ENCODE measurements at regions not wholly inside any gene's neighbourhood (a gene's known extent, or its start where the extent isn't known, plus 50 kb on each side); places are given as distances from the start of the nearest gene placed in this dataset.

DNA sequence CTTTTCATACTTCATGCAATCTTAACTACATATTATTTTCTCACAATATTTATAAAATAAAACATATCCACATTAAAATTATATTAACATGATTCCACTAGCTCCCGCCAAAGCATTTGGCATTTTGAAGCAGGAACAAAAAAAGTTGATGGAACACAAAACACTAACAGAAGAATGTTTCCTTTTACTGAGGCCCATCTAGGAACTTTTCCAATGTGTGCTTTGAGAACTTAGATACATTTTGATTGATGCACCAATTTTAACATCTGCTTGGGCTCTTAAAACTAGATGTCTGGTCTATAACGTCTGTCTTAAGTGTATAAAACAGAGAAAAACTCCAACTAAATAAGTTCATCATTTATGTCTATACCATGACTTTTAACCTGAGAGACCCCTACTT is 1214.8 kb downstream of the SORCS1 start:
- no peaks in the 10 kb centered on the region for H3K4me1 Mint-ChIP-seq
- H3K27ac Mint-ChIP-seq = no peak overlapping the region
- H3K27me3 Mint-ChIP-seq = no peaks in the 10 kb centered on the region
- H3K36me3 Mint-ChIP-seq = no peaks in the 10 kb centered on the region
- H3K9me3 Mint-ChIP-seq = no peaks in the 10 kb centered on the region
- H3K4me3 Mint-ChIP-seq = no peak overlapping the region

DNA sequence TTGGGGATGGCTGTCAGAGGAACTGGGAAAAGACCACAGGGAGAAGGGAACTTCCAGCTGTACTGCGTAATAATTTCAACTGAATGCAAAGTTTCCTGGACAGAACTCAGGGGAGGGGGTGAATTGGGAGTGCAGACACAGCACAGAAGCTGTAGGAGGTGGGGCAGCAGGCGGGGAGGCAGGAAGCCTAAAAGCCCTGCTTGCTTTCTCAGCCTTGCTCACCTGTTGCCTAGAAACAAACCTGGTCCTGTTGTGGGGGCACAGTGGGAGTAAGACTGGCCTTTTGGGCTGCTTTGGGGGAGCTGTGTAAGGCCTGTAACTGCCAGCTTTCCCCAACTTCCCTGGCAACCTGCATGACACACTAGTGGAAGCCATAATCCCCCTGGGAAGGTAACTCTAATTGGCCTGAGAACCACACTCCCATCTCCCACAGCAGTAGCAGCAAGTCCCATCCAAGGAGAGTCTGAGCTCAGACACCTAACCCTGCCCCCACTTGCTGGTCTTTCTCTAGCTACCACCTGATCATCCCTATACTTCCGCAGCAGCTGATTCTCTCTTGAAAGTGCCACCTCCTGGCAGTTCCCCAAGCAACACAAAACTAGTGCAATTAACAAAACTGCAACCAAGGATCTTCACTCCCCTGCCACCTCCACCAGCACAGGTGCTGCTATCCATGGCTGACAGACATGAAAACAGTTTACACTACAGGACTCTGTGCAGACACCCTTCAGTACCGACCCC is 1239.3 kb downstream of the SORCS1 start:
- Mint-ChIP-seq H3K36me3 (no peaks in the 10 kb centered on the region), H3K4me3 (no peak overlapping the region), H3K27ac (no peak overlapping the region), H3K9me3 (peaks cover 4 to 6% (median 5%) of the 10 kb centered on the region in 3 donors), H3K4me1 (no peaks in the 10 kb centered on the region), H3K27me3 (no peaks in the 10 kb centered on the region)

DNA sequence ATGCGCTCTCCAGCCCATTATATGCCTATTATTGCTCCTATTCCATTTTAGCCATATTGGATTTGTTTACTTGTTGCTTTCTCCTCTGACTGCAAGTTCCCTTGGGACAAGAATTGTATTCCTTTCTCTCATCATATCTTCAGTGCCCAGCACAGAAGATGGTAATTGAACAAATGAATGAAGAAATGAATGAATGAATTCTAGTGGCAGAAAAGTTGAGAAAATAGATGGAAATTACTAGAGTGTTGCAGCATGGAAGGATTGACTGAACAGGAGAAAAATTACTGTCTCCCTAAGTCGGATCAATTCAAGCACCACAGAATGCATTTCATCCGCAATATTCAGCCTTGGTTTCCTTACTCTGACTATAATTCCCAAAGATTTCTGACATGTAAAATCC is 1243.2 kb downstream of the SORCS1 start:
- peaks cover 2 to 6% (median 3%) of the 10 kb centered on the region in 3 donors for H3K9me3 Mint-ChIP-seq
- no peak overlapping the region for H3K27ac Mint-ChIP-seq
- H3K27me3 Mint-ChIP-seq = no peaks in the 10 kb centered on the region
- no peaks in the 10 kb centered on the region for H3K36me3 Mint-ChIP-seq
- H3K4me1 Mint-ChIP-seq = no peaks in the 10 kb centered on the region
- H3K4me3 Mint-ChIP-seq = no peak overlapping the region

DNA sequence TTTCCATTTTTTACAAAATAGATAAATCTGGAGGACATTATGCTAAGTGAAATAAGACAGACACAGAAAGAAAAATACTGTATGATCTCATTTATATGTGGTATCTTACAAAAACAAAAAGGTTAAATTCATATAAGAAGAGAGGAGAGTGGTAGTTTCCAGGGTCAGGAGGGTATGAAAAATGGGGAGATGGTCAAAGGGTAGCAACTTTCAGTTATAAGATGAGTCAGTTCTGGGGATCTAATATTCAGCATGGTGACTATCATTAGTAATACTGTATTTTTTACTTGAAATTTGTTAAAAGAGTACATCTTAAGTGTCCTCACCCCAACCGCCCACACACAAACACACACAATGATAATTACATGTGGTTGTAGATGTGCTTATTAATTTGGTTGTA is 1250.1 kb downstream of the SORCS1 start:
- Mint-ChIP-seq H3K9me3 (peaks cover 0 to 4% (median 3%) of the 10 kb centered on the region in 3 donors), H3K4me1 (no peaks in the 10 kb centered on the region), H3K27me3 (no peaks in the 10 kb centered on the region), H3K36me3 (no peaks in the 10 kb centered on the region), H3K27ac (no peak overlapping the region), H3K4me3 (no peak overlapping the region)

DNA sequence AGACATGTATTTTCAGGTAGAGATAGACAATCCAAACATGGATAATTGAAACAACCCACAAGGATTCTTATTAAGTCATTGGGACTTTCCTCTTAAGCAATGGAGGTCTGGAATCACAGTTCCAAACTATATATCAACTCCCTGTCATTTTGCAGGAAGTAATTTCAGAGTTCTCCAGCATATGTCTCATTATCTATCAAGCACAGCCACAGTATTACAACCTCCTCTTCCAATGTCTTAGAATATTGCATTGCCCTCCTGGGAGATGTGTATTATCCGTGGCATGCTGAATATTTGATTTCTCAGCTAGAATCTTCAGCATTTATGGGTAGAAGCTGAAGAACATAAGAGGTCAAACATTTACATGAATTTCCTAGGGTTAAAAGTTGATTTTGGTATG is 1255.8 kb downstream of the SORCS1 start:
- Mint-ChIP-seq H3K36me3 (no peaks in the 10 kb centered on the region), H3K27ac (no peak overlapping the region), H3K4me3 (no peak overlapping the region), H3K27me3 (no peaks in the 10 kb centered on the region), H3K9me3 (peaks cover 0 to 4% (median 3%) of the 10 kb centered on the region in 3 donors), H3K4me1 (no peaks in the 10 kb centered on the region)

DNA sequence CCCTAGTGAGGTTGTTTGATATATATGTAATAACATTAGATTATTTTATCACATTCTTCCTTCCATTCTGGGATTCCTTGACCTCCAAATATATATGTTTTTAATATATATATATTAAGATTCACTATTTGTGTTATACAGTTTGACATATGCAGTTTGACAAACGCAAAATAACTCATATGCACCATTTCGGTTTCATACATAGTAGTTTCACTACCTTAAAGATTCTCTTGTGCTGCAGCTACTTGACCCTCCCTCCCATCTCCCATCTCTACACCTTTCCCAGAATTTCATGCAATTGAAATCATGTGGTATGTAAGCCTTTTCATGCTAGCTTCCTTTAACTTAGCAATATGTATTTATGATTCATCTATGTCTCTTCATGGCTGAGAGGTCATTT is 1244.4 kb downstream of the SORCS3 start:
- Mint-ChIP-seq H3K27me3 (no peaks in the 10 kb centered on the region), H3K27ac (no peak overlapping the region), H3K4me1 (no peaks in the 10 kb centered on the region), H3K36me3 (no peaks in the 10 kb centered on the region), H3K9me3 (peaks cover 2 to 7% (median 4%) of the 10 kb centered on the region in 3 donors), H3K4me3 (no peak overlapping the region)

DNA sequence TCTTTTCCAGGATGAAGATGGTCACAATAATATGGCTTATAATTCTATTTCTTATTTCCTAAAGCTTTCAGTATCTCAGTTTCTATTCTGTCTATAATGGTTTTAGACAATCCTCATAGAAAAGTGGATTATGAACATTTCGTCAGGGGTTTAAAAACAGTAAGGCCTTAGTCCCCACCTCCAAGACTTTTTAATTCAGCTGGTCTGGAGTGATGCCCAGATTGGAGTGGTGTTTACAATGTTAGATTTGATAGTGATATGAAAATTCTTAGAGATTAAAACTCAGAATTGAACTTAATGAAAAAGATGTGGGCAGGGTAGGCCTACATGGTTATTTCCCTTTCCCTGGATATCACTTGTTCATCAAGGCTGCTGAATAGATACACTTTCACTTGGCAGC is 1238.3 kb downstream of the SORCS3 start:
- Mint-ChIP-seq H3K4me3 (no peak overlapping the region), H3K27me3 (no peaks in the 10 kb centered on the region), H3K36me3 (no peaks in the 10 kb centered on the region), H3K9me3 (peaks cover 0 to 4% (median under 1%) of the 10 kb centered on the region in 3 donors), H3K4me1 (no peaks in the 10 kb centered on the region), H3K27ac (no peak overlapping the region)

DNA sequence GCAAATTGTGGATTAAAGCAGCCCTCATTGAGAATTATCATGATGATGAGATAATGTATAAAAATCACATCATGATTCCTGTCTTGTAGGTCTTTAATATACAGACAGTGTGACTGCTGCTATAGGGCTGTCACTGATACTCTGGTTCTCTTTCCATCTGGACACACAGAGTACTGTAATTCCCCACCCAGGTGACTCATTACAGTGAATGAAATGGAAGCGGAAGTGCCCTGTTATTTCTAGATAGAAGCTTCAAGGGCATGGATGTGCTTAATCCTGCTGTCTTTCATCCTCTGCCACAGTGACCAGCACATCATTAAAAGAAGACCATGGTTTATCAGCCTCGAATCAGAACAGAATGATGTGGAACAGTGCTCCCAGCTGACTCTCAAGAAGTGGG is 1234.0 kb downstream of the SORCS3 start:
- Mint-ChIP-seq H3K36me3 (no peaks in the 10 kb centered on the region), H3K9me3 (peaks cover 2 to 4% (median 2%) of the 10 kb centered on the region in 3 donors), H3K4me3 (no peak overlapping the region), H3K27me3 (no peaks in the 10 kb centered on the region), H3K27ac (no peak overlapping the region), H3K4me1 (no peaks in the 10 kb centered on the region)

DNA sequence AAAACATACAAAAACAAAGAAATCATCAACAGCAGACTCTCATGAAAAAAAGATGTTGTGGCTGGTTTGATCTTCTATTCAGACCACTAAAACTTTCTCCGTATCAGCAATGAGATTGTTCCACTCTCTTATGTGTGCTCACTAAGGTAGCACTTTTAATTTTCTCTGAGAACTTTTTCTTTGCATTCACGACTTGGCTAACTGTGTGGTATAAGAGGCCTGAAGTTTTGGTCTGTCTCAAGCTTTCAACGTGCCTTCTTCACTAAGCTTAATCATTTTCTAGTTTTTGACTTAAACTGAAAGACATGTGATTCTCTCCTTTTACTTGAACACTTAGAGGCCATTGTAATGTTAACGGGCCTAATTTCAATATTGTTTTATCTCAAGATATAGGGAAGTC is 1231.6 kb downstream of the SORCS3 start:
- Mint-ChIP-seq H3K36me3 (no peaks in the 10 kb centered on the region), H3K27ac (peak overlapping the region in 1 of 3 donors; percentile 22), H3K4me3 (no peak overlapping the region), H3K4me1 (no peaks in the 10 kb centered on the region), H3K27me3 (no peaks in the 10 kb centered on the region), H3K9me3 (peaks cover 2 to 4% (median 3%) of the 10 kb centered on the region in 3 donors)

DNA sequence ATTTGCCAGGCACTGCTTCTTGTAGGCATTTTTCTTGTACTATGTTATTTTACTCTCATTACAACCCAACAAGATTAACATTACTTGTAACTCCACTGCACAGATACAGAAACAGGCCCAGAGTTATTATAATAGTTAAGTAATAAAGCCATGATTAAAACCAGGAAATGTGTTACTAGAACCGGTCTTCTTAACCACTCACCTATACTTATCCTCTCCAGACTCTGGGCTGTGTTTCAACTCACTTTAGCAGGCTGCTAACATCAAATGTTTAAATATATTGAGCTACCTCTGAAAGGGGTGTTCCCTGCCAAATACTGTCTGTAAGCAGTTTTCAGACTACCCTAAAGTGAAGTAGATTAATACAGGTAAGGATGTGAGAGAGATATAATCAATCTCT is 1227.8 kb downstream of the SORCS3 start:
- peaks cover 2 to 7% (median 4%) of the 10 kb centered on the region in 3 donors for H3K9me3 Mint-ChIP-seq
- no peaks in the 10 kb centered on the region for H3K36me3 Mint-ChIP-seq
- H3K4me3 Mint-ChIP-seq = no peak overlapping the region
- no peak overlapping the region for H3K27ac Mint-ChIP-seq
- H3K4me1 Mint-ChIP-seq = no peaks in the 10 kb centered on the region
- no peaks in the 10 kb centered on the region for H3K27me3 Mint-ChIP-seq

DNA sequence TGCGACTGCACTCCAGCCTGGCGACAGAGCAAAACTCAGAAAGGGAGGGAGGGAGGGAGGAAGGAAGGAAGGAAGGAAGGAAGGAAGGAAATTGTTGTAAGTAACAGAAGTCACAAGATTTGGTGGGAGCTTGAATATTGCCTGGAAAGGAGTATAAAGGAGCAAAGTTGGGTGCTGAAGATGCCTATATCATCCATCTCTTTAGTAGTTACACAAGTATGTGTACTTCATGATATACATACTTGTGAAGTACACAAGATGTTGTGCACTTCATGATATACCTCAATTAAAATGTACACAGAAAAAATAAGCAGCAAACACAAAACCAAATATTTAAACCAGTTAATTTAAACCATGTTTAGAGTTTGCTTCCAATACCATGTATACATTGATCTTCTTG is 1223.8 kb downstream of the SORCS3 start:
- Mint-ChIP-seq H3K27me3 (no peaks in the 10 kb centered on the region), H3K27ac (no peak overlapping the region), H3K4me3 (no peak overlapping the region), H3K4me1 (no peaks in the 10 kb centered on the region), H3K9me3 (peaks cover 3 to 7% (median 3%) of the 10 kb centered on the region in 3 donors), H3K36me3 (no peaks in the 10 kb centered on the region)

DNA sequence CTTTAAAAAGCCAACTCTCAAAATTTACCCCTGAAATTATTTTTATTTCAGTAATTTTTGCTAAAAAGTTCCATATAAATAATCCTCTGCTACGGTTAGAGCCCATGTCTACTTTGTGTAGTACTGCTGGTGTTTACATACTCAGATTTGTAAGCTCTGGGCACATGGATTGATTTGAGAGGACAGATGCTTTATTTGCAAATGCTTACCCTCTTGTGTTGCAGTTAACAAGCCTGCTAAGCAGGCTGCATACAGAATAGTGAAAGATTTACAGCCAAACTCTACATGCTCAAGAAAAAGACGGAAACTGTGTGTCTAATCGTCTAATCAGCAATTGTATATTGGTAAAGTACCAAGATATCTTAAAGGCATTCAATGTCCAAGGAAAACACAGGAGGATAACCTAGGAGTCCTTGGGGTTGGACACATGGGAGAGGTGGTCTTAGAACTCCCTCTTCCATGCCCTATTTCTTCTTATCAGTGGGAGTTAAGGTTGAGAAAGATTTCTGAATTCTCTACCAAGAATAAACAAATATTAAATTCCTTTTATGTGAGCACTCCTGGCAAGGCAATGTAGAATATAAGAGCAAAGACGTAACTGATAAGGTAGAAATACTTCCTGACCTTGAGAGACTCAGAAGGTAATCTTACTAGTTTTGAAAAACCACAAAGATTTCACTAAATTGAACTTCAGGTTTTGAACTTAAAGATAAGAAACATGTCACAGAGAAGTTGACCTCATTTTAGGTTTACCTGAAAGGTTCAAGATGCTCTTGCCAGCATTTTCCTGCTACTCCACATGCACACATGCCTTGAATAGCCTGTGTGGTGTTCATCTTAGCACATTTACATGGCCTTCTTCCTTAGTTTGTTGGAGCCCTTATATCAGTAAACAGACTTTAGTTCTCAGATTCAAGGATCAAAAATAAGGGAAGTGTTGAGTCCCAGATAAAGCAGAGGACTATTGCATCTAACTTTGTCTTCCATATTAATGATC is 1216.5 kb downstream of the SORCS3 start:
- Mint-ChIP-seq H3K4me1 (no peaks in the 10 kb centered on the region), H3K9me3 (peaks cover 0 to 3% (median 0%) of the 10 kb centered on the region in 3 donors), H3K4me3 (no peak overlapping the region), H3K27me3 (no peaks in the 10 kb centered on the region), H3K36me3 (no peaks in the 10 kb centered on the region), H3K27ac (no peak overlapping the region)

DNA sequence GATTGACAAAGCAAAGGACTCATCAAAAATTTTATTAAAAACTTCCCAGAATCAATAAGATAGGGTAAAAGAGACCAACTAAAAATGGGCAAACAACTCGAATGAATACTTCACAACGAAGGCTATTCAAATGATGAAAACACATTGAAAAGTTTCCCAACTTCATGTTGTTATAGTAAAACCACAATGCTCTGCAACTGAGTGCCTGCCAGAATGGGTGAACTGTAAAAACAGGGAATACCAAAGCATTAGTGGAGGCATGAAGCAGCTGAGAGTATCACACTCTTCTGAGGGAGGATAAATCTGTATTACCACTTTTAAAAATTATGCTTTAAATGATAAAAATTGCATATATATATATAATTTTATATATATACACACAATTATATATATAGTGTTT is 1214.7 kb downstream of the SORCS3 start:
- Mint-ChIP-seq H3K36me3 (no peaks in the 10 kb centered on the region), H3K4me3 (no peak overlapping the region), H3K4me1 (no peaks in the 10 kb centered on the region), H3K27me3 (no peaks in the 10 kb centered on the region), H3K9me3 (no peaks in the 10 kb centered on the region), H3K27ac (no peak overlapping the region)

DNA sequence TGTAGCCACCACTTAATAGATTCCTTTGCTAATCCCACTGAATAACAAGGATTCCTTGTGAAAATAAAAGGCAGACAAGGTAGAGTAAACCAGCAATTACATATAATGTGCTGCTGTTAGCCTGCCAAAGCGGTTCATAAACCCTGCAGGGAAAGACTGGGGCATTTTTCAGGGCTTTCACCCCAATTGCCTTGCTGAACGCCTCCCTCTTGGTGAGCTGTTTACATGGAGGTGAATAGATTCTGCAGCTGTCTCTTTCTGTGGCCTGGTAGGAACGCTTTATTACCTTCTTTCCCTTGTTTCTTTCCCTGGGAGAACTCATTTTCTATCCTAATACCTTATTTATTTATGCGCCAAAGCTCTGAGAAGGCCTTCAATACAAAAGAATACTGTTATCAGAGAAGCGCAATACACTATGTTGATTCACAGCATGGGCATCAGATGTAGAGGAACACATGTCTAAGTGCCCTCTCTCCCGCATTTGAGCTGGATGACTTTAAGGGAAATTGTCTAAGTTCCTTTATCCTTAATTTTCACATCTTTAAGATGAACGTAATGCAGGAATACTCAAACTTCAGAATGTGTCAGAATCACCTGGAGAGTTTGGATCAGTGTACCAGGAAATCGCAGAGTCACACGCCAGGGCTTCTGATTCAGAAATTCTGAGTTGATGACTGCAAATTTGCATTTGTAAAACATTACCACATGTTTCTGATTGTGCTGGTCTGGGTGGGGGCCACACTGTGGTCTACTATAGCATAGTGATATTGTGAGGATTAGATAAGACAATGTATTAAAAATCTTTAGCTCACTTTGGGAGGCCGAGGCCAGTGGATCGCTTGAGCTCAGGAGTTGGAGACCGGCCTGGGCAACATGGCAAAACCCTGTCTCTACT is 1203.8 kb downstream of the SORCS3 start:
- H3K4me3 Mint-ChIP-seq = no peak overlapping the region
- no peaks in the 10 kb centered on the region for H3K27me3 Mint-ChIP-seq
- no peaks in the 10 kb centered on the region for H3K4me1 Mint-ChIP-seq
- H3K36me3 Mint-ChIP-seq = no peaks in the 10 kb centered on the region
- no peak overlapping the region for H3K27ac Mint-ChIP-seq
- peaks cover 0 to 4% (median 0%) of the 10 kb centered on the region in 3 donors for H3K9me3 Mint-ChIP-seq

DNA sequence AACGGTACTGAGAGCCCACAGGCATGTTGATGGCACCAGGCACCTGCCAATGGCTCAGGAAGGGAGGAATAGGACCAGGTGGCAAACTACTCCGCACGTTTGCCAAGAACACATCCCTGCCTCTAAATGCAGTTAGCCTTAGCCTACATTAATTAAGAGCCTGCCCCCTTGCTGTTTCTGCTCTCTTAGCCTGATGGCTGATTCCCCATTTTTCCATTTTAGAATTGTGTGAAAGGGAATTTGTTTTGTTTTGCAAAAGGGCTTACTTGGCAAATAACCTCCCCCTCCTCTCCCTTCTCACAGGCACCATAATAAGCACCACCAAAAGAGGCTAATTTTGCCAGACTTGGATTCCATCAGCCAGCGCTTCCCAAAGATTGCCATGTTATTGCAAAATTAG is 1203.2 kb downstream of the SORCS3 start:
- Mint-ChIP-seq H3K4me1 (peaks cover 0 to under 1% (median 0%) of the 10 kb centered on the region in 3 donors), H3K4me3 (no peak overlapping the region), H3K9me3 (peaks cover 0 to 4% (median 0%) of the 10 kb centered on the region in 3 donors), H3K27ac (no peak overlapping the region), H3K27me3 (no peaks in the 10 kb centered on the region), H3K36me3 (no peaks in the 10 kb centered on the region)
